WTC11 (cell line): ENCODE measurements at regions not wholly inside any gene's neighbourhood (a gene's known extent, or its start where the extent isn't known, plus 50 kb on each side); places are given as distances from the start of the nearest gene placed in this dataset.

ENCODE experiments used
- ATAC-seq: fragments of 200-7000 bp; cut with Tn5 transposase; 2 replicates; pipeline ENCODE4 v1.10.0; 2021; ENCODE audit warnings: mild to moderate bottlenecking, moderate library complexity
- CTCF ChIA-PET: fragments of 300-600 bp; sonication (Branson Sonifier 250); formaldehyde crosslinking; loops from one replicate; lab custom pipeline; 2021; ENCODE audit warnings: antibody characterized with exemption; lab: Charles Lee
- POLR2A ChIA-PET: fragments of 350-600 bp; sonication (Branson Sonifier 250); formaldehyde crosslinking; loops from one replicate; lab custom pipeline; 2021; ENCODE audit warnings: antibody characterized with exemption; lab: Charles Lee
- DNase-seq: peaks from one replicate; pipeline ENCODE4 v3.0.0; 2021; ENCODE audit warnings: low spot score
- H3K27ac Mint-ChIP-seq: 2 replicates; pipeline ENCODE4 v1.8.0; 2021; ENCODE audit warnings: mixed read lengths
- H3K27me3 Mint-ChIP-seq: 2 replicates; pipeline ENCODE4 v1.8.0; 2021; ENCODE audit warnings: low read depth, mild to moderate bottlenecking, moderate library complexity, mixed read lengths
- H3K36me3 Mint-ChIP-seq: 2 replicates; pipeline ENCODE4 v1.8.0; 2021; ENCODE audit warnings: mixed read lengths
- H3K4me1 Mint-ChIP-seq: 2 replicates; pipeline ENCODE4 v1.8.0; 2022; ENCODE audit warnings: mixed read lengths
- H3K4me3 Mint-ChIP-seq: 2 replicates; pipeline ENCODE4 v1.8.0; 2021; ENCODE audit warnings: mild to moderate bottlenecking, moderate library complexity, mixed read lengths
- H3K9me3 Mint-ChIP-seq: 2 replicates; pipeline ENCODE4 v1.8.0; 2021; ENCODE audit warnings: mixed read lengths
- AR ChIP-seq: fragments of 250-450 bp; sonication (Bioruptor Pico); IDR thresholded peaks from 2 replicates; pipeline ENCODE4 v1.9.0; 2021; ENCODE audit warnings: mild to moderate bottlenecking
- CTCF ChIP-seq: fragments of 200-600 bp; IDR thresholded peaks from 2 replicates; pipeline ENCODE4 v1.8.0; 2022; ENCODE audit warnings: antibody characterized with exemption
- E2F5 ChIP-seq: sonication (generic); formaldehyde crosslinking; IDR thresholded peaks from 2 replicates; pipeline ENCODE4 v1.8.1; 2022; ENCODE audit warnings: mild to moderate bottlenecking, moderate library complexity, missing genetic modification reagents
- FOXJ3 ChIP-seq: sonication (generic); formaldehyde crosslinking; IDR thresholded peaks from 2 replicates; pipeline ENCODE4 v1.9.0; 2021; ENCODE audit warnings: missing genetic modification reagents, mild to moderate bottlenecking, borderline replicate concordance
- GABPB1 ChIP-seq: sonication (generic); formaldehyde crosslinking; IDR thresholded peaks from 2 replicates; pipeline ENCODE4 v1.8.1; 2023; ENCODE audit warnings: mild to moderate bottlenecking, missing genetic modification reagents
- KAT7 ChIP-seq: sonication (generic); formaldehyde crosslinking; IDR thresholded peaks from 2 replicates; pipeline ENCODE4 v1.8.1; 2023; ENCODE audit warnings: missing genetic modification reagents, mild to moderate bottlenecking, borderline replicate concordance
- NFATC4 ChIP-seq: fragments of 250-450 bp; sonication (Bioruptor Pico); IDR thresholded peaks from 2 replicates; pipeline ENCODE4 v1.9.0; 2021; ENCODE audit warnings: mild to moderate bottlenecking
- NFE2L1 ChIP-seq: sonication (generic); formaldehyde crosslinking; IDR thresholded peaks from 2 replicates; pipeline ENCODE4 v1.8.1; 2023; ENCODE audit warnings: missing genetic modification reagents
- NR2C2 ChIP-seq: sonication (generic); formaldehyde crosslinking; IDR thresholded peaks from 2 replicates; pipeline ENCODE4 v1.8.0; 2022; ENCODE audit warnings: mild to moderate bottlenecking, missing genetic modification reagents
- NR3C1 ChIP-seq: sonication (generic); formaldehyde crosslinking; conservative IDR thresholded peaks from 2 replicates; pipeline ENCODE4 v1.8.1; 2023; ENCODE audit warnings: low read depth, mild to moderate bottlenecking, missing genetic modification reagents
- RORB ChIP-seq: fragments of 250-450 bp; sonication (Bioruptor Pico); IDR thresholded peaks from 2 replicates; pipeline ENCODE4 v1.9.0; 2021; ENCODE audit warnings: mild to moderate bottlenecking
- SP1 ChIP-seq: sonication (generic); formaldehyde crosslinking; conservative IDR thresholded peaks from 2 replicates; pipeline ENCODE4 v1.8.1; 2022; ENCODE audit warnings: missing genetic modification reagents
- TP53 ChIP-seq: sonication (generic); formaldehyde crosslinking; IDR thresholded peaks from 2 replicates; pipeline ENCODE4 v1.8.1; 2023; ENCODE audit warnings: mild to moderate bottlenecking, missing genetic modification reagents
- ZBTB21 ChIP-seq: sonication (generic); formaldehyde crosslinking; IDR thresholded peaks from 2 replicates; pipeline ENCODE4 v1.8.1; 2023; ENCODE audit warnings: mild to moderate bottlenecking, missing genetic modification reagents, borderline replicate concordance
- ZBTB43 ChIP-seq: sonication (generic); formaldehyde crosslinking; IDR thresholded peaks from 2 replicates; pipeline ENCODE4 v1.8.1; 2023; ENCODE audit warnings: mild to moderate bottlenecking, missing genetic modification reagents
- ZNF219 ChIP-seq: sonication (generic); formaldehyde crosslinking; IDR thresholded peaks from 2 replicates; pipeline ENCODE4 v1.8.0; 2023; ENCODE audit warnings: missing genetic modification reagents, mild to moderate bottlenecking, borderline replicate concordance
- ZNF232 ChIP-seq: sonication (generic); formaldehyde crosslinking; IDR thresholded peaks from 2 replicates; pipeline ENCODE4 v1.8.0; 2022; ENCODE audit warnings: mild to moderate bottlenecking, missing genetic modification reagents
- ZNF317 ChIP-seq: sonication (generic); formaldehyde crosslinking; IDR thresholded peaks from 2 replicates; pipeline ENCODE4 v1.8.1; 2023; ENCODE audit warnings: low read depth, mild to moderate bottlenecking, moderate library complexity, missing genetic modification reagents, borderline replicate concordance
- ZNF671 ChIP-seq: fragments of 250-450 bp; sonication (Bioruptor Pico); IDR thresholded peaks from 2 replicates; pipeline ENCODE4 v1.8.0; 2021; ENCODE audit warnings: mild to moderate bottlenecking
- TF ChIP-seq, protein P1 (sequence below): sonication (generic); formaldehyde crosslinking; IDR thresholded peaks from 2 replicates; pipeline ENCODE4 v1.8.1; 2022; ENCODE audit warnings: low read depth, mild to moderate bottlenecking, moderate library complexity, missing genetic modification reagents, borderline replicate concordance
- TF ChIP-seq, protein P2 (sequence below): sonication (generic); formaldehyde crosslinking; IDR thresholded peaks from 2 replicates; pipeline ENCODE4 v1.8.0; 2022; ENCODE audit warnings: mild to moderate bottlenecking, missing genetic modification reagents
- TF ChIP-seq, protein P3 (sequence below): sonication (generic); formaldehyde crosslinking; IDR thresholded peaks from 2 replicates; pipeline ENCODE4 v1.8.1; 2023; ENCODE audit warnings: mild to moderate bottlenecking, missing genetic modification reagents

GRCh38 chr3:78035131-78035641, 995.3 kb downstream of the ROBO2 start:
- Mint-ChIP-seq H3K27ac (peak overlapping the region; percentile 14; the same call in 1 of the 2 replicates), H3K4me3 (no peak overlapping the region), H3K4me1 (peaks cover 25% of the 10 kb centered on the region), H3K36me3 (peaks cover 3% of the 10 kb centered on the region; the same call in 1 of the 2 replicates), H3K9me3 (peaks cover 15% of the 10 kb centered on the region), H3K27me3 (no peaks in the 10 kb centered on the region)
- TF ChIP-seq ZBTB43 (CRISPR knock-in tag) (no peak), ZNF219 (CRISPR knock-in tag) (no peak), ZNF317 (CRISPR knock-in tag) (no peak), AR (CRISPR knock-in tag) (no peak), KAT7 (no peak), E2F5 (no peak), ZNF671 (no peak), SP1 (no peak), NFE2L1 (CRISPR knock-in tag) (no peak), NR3C1 (CRISPR knock-in tag) (no peak)
- TF ChIP-seq, protein P1, sequence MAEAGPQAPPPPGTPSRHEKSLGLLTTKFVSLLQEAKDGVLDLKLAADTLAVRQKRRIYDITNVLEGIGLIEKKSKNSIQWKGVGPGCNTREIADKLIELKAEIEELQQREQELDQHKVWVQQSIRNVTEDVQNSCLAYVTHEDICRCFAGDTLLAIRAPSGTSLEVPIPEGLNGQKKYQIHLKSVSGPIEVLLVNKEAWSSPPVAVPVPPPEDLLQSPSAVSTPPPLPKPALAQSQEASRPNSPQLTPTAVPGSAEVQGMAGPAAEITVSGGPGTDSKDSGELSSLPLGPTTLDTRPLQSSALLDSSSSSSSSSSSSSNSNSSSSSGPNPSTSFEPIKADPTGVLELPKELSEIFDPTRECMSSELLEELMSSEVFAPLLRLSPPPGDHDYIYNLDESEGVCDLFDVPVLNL (CRISPR knock-in tag): no peak
- TF ChIP-seq, protein P2, sequence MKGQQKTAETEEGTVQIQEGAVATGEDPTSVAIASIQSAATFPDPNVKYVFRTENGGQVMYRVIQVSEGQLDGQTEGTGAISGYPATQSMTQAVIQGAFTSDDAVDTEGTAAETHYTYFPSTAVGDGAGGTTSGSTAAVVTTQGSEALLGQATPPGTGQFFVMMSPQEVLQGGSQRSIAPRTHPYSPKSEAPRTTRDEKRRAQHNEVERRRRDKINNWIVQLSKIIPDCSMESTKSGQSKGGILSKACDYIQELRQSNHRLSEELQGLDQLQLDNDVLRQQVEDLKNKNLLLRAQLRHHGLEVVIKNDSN (CRISPR knock-in tag): no peak
- TF ChIP-seq, protein P3, sequence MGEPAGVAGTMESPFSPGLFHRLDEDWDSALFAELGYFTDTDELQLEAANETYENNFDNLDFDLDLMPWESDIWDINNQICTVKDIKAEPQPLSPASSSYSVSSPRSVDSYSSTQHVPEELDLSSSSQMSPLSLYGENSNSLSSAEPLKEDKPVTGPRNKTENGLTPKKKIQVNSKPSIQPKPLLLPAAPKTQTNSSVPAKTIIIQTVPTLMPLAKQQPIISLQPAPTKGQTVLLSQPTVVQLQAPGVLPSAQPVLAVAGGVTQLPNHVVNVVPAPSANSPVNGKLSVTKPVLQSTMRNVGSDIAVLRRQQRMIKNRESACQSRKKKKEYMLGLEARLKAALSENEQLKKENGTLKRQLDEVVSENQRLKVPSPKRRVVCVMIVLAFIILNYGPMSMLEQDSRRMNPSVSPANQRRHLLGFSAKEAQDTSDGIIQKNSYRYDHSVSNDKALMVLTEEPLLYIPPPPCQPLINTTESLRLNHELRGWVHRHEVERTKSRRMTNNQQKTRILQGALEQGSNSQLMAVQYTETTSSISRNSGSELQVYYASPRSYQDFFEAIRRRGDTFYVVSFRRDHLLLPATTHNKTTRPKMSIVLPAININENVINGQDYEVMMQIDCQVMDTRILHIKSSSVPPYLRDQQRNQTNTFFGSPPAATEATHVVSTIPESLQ (CRISPR knock-in tag): no peak
- peak; percentile 32 for ATAC-seq
- no peak for DNase-seq
- ChIA-PET POLR2A (no interaction called here), CTCF (no interaction called here)

- Mint-ChIP-seq H3K36me3 (no peaks in the 10 kb centered on the region), H3K9me3 (peaks cover 15% of the 10 kb centered on the region), H3K27me3 (no peaks in the 10 kb centered on the region), H3K27ac (no peak overlapping the region), H3K4me1 (peaks cover 27% of the 10 kb centered on the region), H3K4me3 (no peak overlapping the region)
- ChIA-PET POLR2A (no interaction called here), CTCF (no interaction called here)
- ATAC-seq (no peak), DNase-seq (no peak)
- TF ChIP-seq TP53 (CRISPR knock-in tag): no peak
- TF ChIP-seq NFATC4: no peak
- no peak for TF ChIP-seq FOXJ3 (CRISPR knock-in tag)
- no peak for TF ChIP-seq GABPB1 (CRISPR knock-in tag)
- no peak for TF ChIP-seq RORB (CRISPR knock-in tag)
- no peak for TF ChIP-seq ZBTB21
- TF ChIP-seq, protein P1 (CRISPR knock-in tag): no peak
- TF ChIP-seq NR2C2 (CRISPR knock-in tag): no peak
- no peak for TF ChIP-seq ZNF232
- no peak for TF ChIP-seq CTCF
Measured at GRCh38 chr3:78041486-78041885, 1001.6 kb downstream of the ROBO2 start.
